ENCODE measurements at regions not wholly inside any gene's neighbourhood (a gene's known extent, or its start where the extent isn't known, plus 50 kb on each side); places are given as distances from the start of the nearest gene placed in this dataset.

DNA sequence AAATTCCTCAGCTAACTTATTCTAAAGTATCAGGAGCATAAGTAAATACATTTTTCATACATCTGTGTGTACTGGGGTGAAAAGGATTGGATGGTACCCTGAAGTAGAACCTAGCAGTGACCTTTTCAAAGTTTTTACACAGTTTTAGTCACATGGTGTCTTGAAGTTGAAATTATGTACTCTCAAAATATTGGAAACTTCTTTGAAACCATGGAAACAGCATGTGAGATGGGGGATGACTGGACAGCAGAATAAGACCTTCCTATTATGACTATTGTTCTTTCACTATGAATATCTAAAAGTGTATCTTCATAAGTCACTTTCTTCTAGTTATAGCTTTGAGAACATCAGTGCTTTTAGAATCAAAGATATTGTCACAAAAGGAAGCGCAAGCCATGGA is 301.5 kb upstream of the ELAVL2 start:
- TF ChIP-seq, protein P1, sequence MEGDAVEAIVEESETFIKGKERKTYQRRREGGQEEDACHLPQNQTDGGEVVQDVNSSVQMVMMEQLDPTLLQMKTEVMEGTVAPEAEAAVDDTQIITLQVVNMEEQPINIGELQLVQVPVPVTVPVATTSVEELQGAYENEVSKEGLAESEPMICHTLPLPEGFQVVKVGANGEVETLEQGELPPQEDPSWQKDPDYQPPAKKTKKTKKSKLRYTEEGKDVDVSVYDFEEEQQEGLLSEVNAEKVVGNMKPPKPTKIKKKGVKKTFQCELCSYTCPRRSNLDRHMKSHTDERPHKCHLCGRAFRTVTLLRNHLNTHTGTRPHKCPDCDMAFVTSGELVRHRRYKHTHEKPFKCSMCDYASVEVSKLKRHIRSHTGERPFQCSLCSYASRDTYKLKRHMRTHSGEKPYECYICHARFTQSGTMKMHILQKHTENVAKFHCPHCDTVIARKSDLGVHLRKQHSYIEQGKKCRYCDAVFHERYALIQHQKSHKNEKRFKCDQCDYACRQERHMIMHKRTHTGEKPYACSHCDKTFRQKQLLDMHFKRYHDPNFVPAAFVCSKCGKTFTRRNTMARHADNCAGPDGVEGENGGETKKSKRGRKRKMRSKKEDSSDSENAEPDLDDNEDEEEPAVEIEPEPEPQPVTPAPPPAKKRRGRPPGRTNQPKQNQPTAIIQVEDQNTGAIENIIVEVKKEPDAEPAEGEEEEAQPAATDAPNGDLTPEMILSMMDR (IDR thresholded peaks at IDR 0.05; ENCODE audit: poor library complexity, severe bottlenecking): no peak
- TF ChIP-seq TAF1 (IDR thresholded peaks at IDR 0.05; ENCODE audit: low read depth) (no peak), EZH2 (IDR thresholded peaks at IDR 0.05; ENCODE audit: borderline replicate concordance, insufficient read depth, low read length, poor library complexity, severe bottlenecking) (no peak), POLR2AphosphoS5 (IDR thresholded peaks at IDR 0.05) (no peak), RAD21 (conservative IDR thresholded peaks at IDR 0.05) (no peak)
- TF ChIP-seq, protein P2, sequence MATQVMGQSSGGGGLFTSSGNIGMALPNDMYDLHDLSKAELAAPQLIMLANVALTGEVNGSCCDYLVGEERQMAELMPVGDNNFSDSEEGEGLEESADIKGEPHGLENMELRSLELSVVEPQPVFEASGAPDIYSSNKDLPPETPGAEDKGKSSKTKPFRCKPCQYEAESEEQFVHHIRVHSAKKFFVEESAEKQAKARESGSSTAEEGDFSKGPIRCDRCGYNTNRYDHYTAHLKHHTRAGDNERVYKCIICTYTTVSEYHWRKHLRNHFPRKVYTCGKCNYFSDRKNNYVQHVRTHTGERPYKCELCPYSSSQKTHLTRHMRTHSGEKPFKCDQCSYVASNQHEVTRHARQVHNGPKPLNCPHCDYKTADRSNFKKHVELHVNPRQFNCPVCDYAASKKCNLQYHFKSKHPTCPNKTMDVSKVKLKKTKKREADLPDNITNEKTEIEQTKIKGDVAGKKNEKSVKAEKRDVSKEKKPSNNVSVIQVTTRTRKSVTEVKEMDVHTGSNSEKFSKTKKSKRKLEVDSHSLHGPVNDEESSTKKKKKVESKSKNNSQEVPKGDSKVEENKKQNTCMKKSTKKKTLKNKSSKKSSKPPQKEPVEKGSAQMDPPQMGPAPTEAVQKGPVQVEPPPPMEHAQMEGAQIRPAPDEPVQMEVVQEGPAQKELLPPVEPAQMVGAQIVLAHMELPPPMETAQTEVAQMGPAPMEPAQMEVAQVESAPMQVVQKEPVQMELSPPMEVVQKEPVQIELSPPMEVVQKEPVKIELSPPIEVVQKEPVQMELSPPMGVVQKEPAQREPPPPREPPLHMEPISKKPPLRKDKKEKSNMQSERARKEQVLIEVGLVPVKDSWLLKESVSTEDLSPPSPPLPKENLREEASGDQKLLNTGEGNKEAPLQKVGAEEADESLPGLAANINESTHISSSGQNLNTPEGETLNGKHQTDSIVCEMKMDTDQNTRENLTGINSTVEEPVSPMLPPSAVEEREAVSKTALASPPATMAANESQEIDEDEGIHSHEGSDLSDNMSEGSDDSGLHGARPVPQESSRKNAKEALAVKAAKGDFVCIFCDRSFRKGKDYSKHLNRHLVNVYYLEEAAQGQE (IDR thresholded peaks at IDR 0.05; ENCODE audit: borderline replicate concordance): no peak
